K562 (cell line): ENCODE measurements at regions not wholly inside any gene's neighbourhood (a gene's known extent, or its start where the extent isn't known, plus 50 kb on each side); places are given as distances from the start of the nearest gene placed in this dataset.
A peak's percentile ranks its signal among the peaks of the same experiment; 100 is the strongest.

Source experiments
- ATAC-seq: fragments of 200-7000 bp; cut with Tn5 transposase; 3 replicates; pipeline ENCODE4 v1.9.1; 2020; ENCODE audit warnings: moderate library complexity
- BruUV-seq: library from RNA; stranded (reverse); fragments of 400-500 nt; replicated peaks from 2 replicates; lab custom pipeline; 2021; lab: Mats Ljungman, UMichigan
- CTCF ChIA-PET: fragments of 300-600 bp; formaldehyde crosslinking; extraction: SDS; loops from one replicate; lab custom pipeline; 2021; ENCODE audit warnings: low intra/inter-chr PET ratio; lab: Yijun Ruan, JAX
- POLR2A ChIA-PET: fragments of 300-600, 350-650 bp; sonication (Branson Sonifier 250); formaldehyde crosslinking; extraction: SDS; loops from one replicate; lab custom pipeline; 2021; ENCODE audit warnings: antibody characterized with exemption, inconsistent platforms; lab: Yijun Ruan, JAX
- DNase-seq, 4 experiments: peaks; one replicate each; pipeline versions ENCODE4 v3.0.0 to v3.0.0-alpha.2; 2011 to 2018; ENCODE audit warnings: low spot score in 3 of 4, mixed read lengths in 3 of 4; ENCODE audit errors: extremely low read depth in 1 of 4
- FAIRE-seq: peaks from 2 replicates; lab custom pipeline; 2011; peaks lifted over from hg19 to GRCh38; lab: Jason Lieb, UNC
- H2AFZ ChIP-seq: 2 replicates; pipeline ENCODE4 v1.6.0; 2011; ENCODE audit warnings: low read depth, low read length, control low read depth, inconsistent platforms
- H3K27ac ChIP-seq: fragments of 200-600 bp; 3 replicates; pipeline ENCODE4 v1.8.0; 2011; ENCODE audit warnings: low read depth, mild to moderate bottlenecking, control low read depth, inconsistent platforms, low read length, moderate library complexity, mixed read lengths; ENCODE audit errors: extremely low read depth
- H3K27me3 ChIP-seq, 2 experiments: fragments of 300-600 bp in 1 of 2; 2 replicates in 1 of 2; 3 replicates in 1 of 2; pipeline versions ENCODE4 v1.6.0 to v1.8.0; 2011; ENCODE audit warnings: inconsistent platforms in 2 of 2, low read length in 2 of 2, mild to moderate bottlenecking in 1 of 2, mixed read lengths in 1 of 2, moderate library complexity in 1 of 2; ENCODE audit not compliant: control insufficient read depth in 2 of 2, insufficient read depth in 2 of 2
- H3K36me3 ChIP-seq: fragments of 300-600 bp; 3 replicates; pipeline ENCODE4 v1.8.0; 2011; ENCODE audit warnings: mild to moderate bottlenecking, low read length, inconsistent platforms; ENCODE audit not compliant: control insufficient read depth, insufficient read depth
- H3K4me1 ChIP-seq, 2 experiments: fragments of 200-600 bp in 1 of 2; replicated peaks in 1 of 2; 2 replicates in 1 of 2; 3 replicates in 1 of 2; pipeline versions ENCODE4 v1.5.1 to v1.8.0; 2011; ENCODE audit warnings: inconsistent platforms in 2 of 2, low read length in 2 of 2, mild to moderate bottlenecking in 1 of 2, mixed read lengths in 1 of 2, moderate library complexity in 1 of 2; ENCODE audit not compliant: control insufficient read depth in 2 of 2, insufficient read depth in 2 of 2
- H3K4me2 ChIP-seq: 2 replicates; pipeline ENCODE4 v1.6.1; 2011; ENCODE audit warnings: low read length, control low read depth, inconsistent platforms, mixed read lengths; ENCODE audit not compliant: insufficient read depth
- H3K4me3 ChIP-seq: fragments of 200-600 bp; sonication (generic), shearing (Covaris generic); 2 replicates; pipeline ENCODE4 v1.5.1; 2016; ENCODE audit warnings: control low read depth, inconsistent platforms
- H3K79me2 ChIP-seq: fragments of 200-600 bp; 3 replicates; pipeline ENCODE4 v1.8.0; 2011; ENCODE audit warnings: low read length, inconsistent platforms; ENCODE audit not compliant: control insufficient read depth, insufficient read depth
- H3K9ac ChIP-seq, 2 experiments: 2 replicates each; pipeline versions ENCODE4 v1.6.0 to v1.6.1; 2011; ENCODE audit warnings: low read depth in 2 of 2, low read length in 2 of 2, control low read depth in 1 of 2, inconsistent platforms in 1 of 2, mild to moderate bottlenecking in 1 of 2, mixed read lengths in 1 of 2; ENCODE audit not compliant: insufficient read depth in 1 of 2
- H3K9me1 ChIP-seq: one replicate; pipeline ENCODE4 v1.6.0; 2011; ENCODE audit warnings: inconsistent platforms, mild to moderate bottlenecking, low read length, moderate library complexity; ENCODE audit not compliant: control insufficient read depth, insufficient read depth
- H3K9me3 ChIP-seq: replicated peaks from 2 replicates; pipeline ENCODE4 v1.5.1; 2011; ENCODE audit warnings: low read depth, low read length, inconsistent platforms; ENCODE audit not compliant: control insufficient read depth, insufficient read depth
- H4K20me1 ChIP-seq: replicated peaks from 2 replicates; pipeline ENCODE4 v1.6.1; 2011; ENCODE audit warnings: low read length, inconsistent platforms, mixed read lengths; ENCODE audit not compliant: control insufficient read depth, insufficient read depth
- CREB5 ChIP-seq: fragments of 250-450 bp; sonication (Bioruptor Pico); IDR thresholded peaks from 2 replicates; pipeline ENCODE4 v1.5.0; 2020; ENCODE audit warnings: mild to moderate bottlenecking
- SMAD1 ChIP-seq: fragments of 150-350 bp; IDR thresholded peaks from 2 replicates; pipeline ENCODE4 v1.6.1; 2014; ENCODE audit warnings: low read length, low read depth; ENCODE audit not compliant: partially characterized antibody
- ZBTB11 ChIP-seq, 3 experiments: fragments of 200-800 bp in 1 of 3; fragments of 250-450 bp in 1 of 3; fragments of 450-650 bp in 1 of 3; sonication (Bioruptor Pico) in 1 of 3; sonication (Bioruptor generic) in 1 of 3; formaldehyde crosslinking in 1 of 3; IDR thresholded peaks; 2 replicates each; pipeline versions ENCODE4 v1.6.1 to v1.8.0; 2016 to 2022; ENCODE audit warnings: mild to moderate bottlenecking in 2 of 3, missing genetic modification characterization in 2 of 3, missing compliant biosample characterization in 1 of 3, moderate library complexity in 1 of 3
- WGBS: fragments of 100-300 bp; shearing (Covaris generic); methylation state at CpG from one replicate; pipeline ENCODE4 v1.1.6; 2016; ENCODE audit warnings: low coverage, mixed read lengths; ENCODE audit not compliant: insufficient coverage; ENCODE audit errors: missing lambda C conversion rate; 5-methylcytosine and 5-hydroxymethylcytosine counted together
- in situ Hi-C: fragments of 300-500 bp; cut with MboI; formaldehyde crosslinking; loops from 4 replicates; pipeline ENCODE4 v1.15.0; 2018; ENCODE audit warnings: inconsistent platforms, mixed read lengths
- intact Hi-C: fragments of 100-400 bp; cut with micrococcal nuclease; formaldehyde crosslinking; loops from 2 replicates; pipeline ENCODE4 v1.14.2; 2022

GRCh38 chr1:212531796-212532195 lies 76.8 kb upstream of the ATF3 start:
- no peaks in the 10 kb centered on the region for H3K9me3 ChIP-seq
- ATAC-seq = no peak
- intact Hi-C loops = no loop called here
- FAIRE-seq = no peak
- no peak overlapping the region for H3K4me2 ChIP-seq
- no peaks in the 10 kb centered on the region for H3K9me1 ChIP-seq
- TF ChIP-seq SMAD1 (no peak), CREB5 (no peak), ZBTB11 (CRISPR knock-in tag; IDR thresholded peaks at IDR 0.05) (0 out of 6 replicates have a peak, but pooled peaks of 1 of the 3 experiments have one; percentile 20)
- TF ChIP-seq, all 486 proteins: peak for 1
- H3K79me2 ChIP-seq = no peaks in the 10 kb centered on the region
- H4K20me1 ChIP-seq = no peaks in the 10 kb centered on the region
- H3K27ac ChIP-seq = no peak overlapping the region
- no peak overlapping the region for H2AFZ ChIP-seq
- no peak overlapping the region for H3K9ac ChIP-seq
- no peaks in the 10 kb centered on the region for H3K4me1 ChIP-seq
- ChIA-PET POLR2A (interaction anchor here (1.6 kb wide), 1 partner anchor 10 kb away, joined by 4 read pairs; no protein-coding TSS in a partner anchor), CTCF (no interaction called here)
- peaks cover 17 to 22% of the 10 kb centered on the region in 2 experiments; a peak in 4 of 5 replicates for H3K27me3 ChIP-seq
- DNase-seq = no peak
- H3K4me3 ChIP-seq = no peak overlapping the region
- in situ Hi-C loops = no loop called here
- WGBS = 0% methylated on average over 1 of the region's 1 CpG
- H3K36me3 ChIP-seq = no peaks in the 10 kb centered on the region
- no TSS peak for BruUV-seq
